ENCODE measurements at regions not wholly inside any gene's neighbourhood (a gene's known extent, or its start where the extent isn't known, plus 50 kb on each side); places are given as distances from the start of the nearest gene placed in this dataset.
A peak's percentile ranks its signal among the peaks of the same experiment; 100 is the strongest.

GRCh38 chr11:15615398-15616096, 500.8 kb downstream of the INSC start:
- H3K36me3 Mint-ChIP-seq (ENCODE audit: low read depth): no peaks in the 10 kb centered on the region
- H3K4me1 Mint-ChIP-seq: peaks cover 7% of the 10 kb centered on the region
- Histone ChIP-seq H3K79me2 (replicated peaks; ENCODE audit: insufficient read depth) (no peaks in the 10 kb centered on the region), H2AFZ (no peak overlapping the region), H3K9me2 (ENCODE audit: insufficient read depth) (peaks cover 14% of the 10 kb centered on the region), H3K36me3 (ENCODE audit: insufficient read depth) (no peaks in the 10 kb centered on the region), H3F3A (replicated peaks; ENCODE audit: low read depth) (no peaks in the 10 kb centered on the region), H3K4me2 (no peak overlapping the region), H4K20me1 (replicated peaks; ENCODE audit: insufficient read depth) (no peaks in the 10 kb centered on the region), H3K4me3 (no peak overlapping the region), H3K27me3 (ENCODE audit: insufficient read depth) (no peaks in the 10 kb centered on the region), H3K27ac (ENCODE audit: low read depth) (no peak overlapping the region), H3K4me1 (ENCODE audit: insufficient read depth) (no peaks in the 10 kb centered on the region; the same call in 1 of the 2 replicates)
- DNase-seq (ENCODE audit: low spot score): peak; percentile 40
- H3K4me3 Mint-ChIP-seq: no peak overlapping the region
- H3K27me3 Mint-ChIP-seq (ENCODE audit: insufficient read depth, low read depth, poor library complexity): no peaks in the 10 kb centered on the region
- no peaks in the 10 kb centered on the region for H3K9me3 Mint-ChIP-seq
- TF ChIP-seq POLR2AphosphoS5 (IDR thresholded peaks at IDR 0.05; ENCODE audit: low read depth) (no peak), STAT1 (IDR thresholded peaks at IDR 0.05; ENCODE audit: unreplicated experiment) (no peak), CTCF (conservative IDR thresholded peaks at IDR 0.05; ENCODE audit: low read depth in 2 of 2) (no peak), NANOG (IDR thresholded peaks at IDR 0.05; ENCODE audit: borderline replicate concordance) (no peak), REST (IDR thresholded peaks at IDR 0.05; ENCODE audit: unreplicated experiment) (no peak), ZNF331 (CRISPR knock-in tag; IDR thresholded peaks at IDR 0.05; ENCODE audit: low read depth) (no peak), EZH2phosphoT487 (IDR thresholded peaks at IDR 0.05; ENCODE audit: unreplicated experiment) (no peak), ZNF462 (CRISPR knock-in tag; IDR thresholded peaks at IDR 0.05) (no peak), JUNB (IDR thresholded peaks at IDR 0.05; ENCODE audit: unreplicated experiment) (no peak), CREB1 (CRISPR knock-in tag; IDR thresholded peaks at IDR 0.05; ENCODE audit: low read depth) (no peak), EZH2 (IDR thresholded peaks at IDR 0.05; ENCODE audit: low read depth, unreplicated experiment) (no peak), ETS1 (IDR thresholded peaks at IDR 0.05) (no peak), ZNF114 (CRISPR knock-in tag; IDR thresholded peaks at IDR 0.05) (no peak)
- peak; percentile 59 for ATAC-seq
- no peak overlapping the region for H3K27ac Mint-ChIP-seq
